ENCODE measurements at regions not wholly inside any gene's neighbourhood (a gene's known extent, or its start where the extent isn't known, plus 50 kb on each side); places are given as distances from the start of the nearest gene placed in this dataset.

DNA sequence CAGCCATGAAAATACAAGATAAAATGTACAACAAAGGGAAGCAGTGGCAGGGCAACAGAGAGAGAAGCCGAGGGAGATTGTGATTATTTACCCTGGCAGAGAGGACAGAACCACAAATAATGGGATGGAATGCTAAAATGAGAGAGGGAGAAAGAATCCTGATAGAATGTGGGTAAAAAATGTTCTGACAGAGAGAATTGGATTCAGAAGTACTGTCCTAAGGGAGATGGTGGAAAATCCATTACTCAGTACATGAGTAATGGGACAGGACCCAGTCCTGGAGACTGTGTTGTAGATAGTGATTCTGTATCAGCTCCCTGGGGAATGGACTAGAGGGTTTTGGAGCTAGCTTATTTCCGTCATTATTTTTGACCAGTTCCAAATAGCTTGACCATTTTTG, 831.5 kb downstream of the MAT2B start:
- DNase-seq (ENCODE audit: low spot score): no peak
- Histone ChIP-seq H3K4me3 (no peak overlapping the region), H3K27me3 (no peaks in the 10 kb centered on the region), H3K36me3 (replicated peaks; ENCODE audit: insufficient read depth, low read depth) (no peaks in the 10 kb centered on the region), H3K27ac (no peak overlapping the region), H3K4me2 (no peak overlapping the region), H3K79me2 (no peaks in the 10 kb centered on the region), H3K9me3 (ENCODE audit: low read depth) (no peaks in the 10 kb centered on the region), H3K9me2 (replicated peaks; ENCODE audit: insufficient read depth) (no peaks in the 10 kb centered on the region), H4K20me1 (ENCODE audit: insufficient read depth, poor library complexity, severe bottlenecking) (no peaks in the 10 kb centered on the region), H3K4me1 (ENCODE audit: insufficient read depth) (no peaks in the 10 kb centered on the region), H2AFZ (no peak overlapping the region)
- TF ChIP-seq EZH2phosphoT487 (IDR thresholded peaks at IDR 0.05; ENCODE audit: low read depth, severe bottlenecking, unreplicated experiment) (no peak), EZH2 (IDR thresholded peaks at IDR 0.05; ENCODE audit: borderline replicate concordance) (no peak)
- TF ChIP-seq, protein P1, sequence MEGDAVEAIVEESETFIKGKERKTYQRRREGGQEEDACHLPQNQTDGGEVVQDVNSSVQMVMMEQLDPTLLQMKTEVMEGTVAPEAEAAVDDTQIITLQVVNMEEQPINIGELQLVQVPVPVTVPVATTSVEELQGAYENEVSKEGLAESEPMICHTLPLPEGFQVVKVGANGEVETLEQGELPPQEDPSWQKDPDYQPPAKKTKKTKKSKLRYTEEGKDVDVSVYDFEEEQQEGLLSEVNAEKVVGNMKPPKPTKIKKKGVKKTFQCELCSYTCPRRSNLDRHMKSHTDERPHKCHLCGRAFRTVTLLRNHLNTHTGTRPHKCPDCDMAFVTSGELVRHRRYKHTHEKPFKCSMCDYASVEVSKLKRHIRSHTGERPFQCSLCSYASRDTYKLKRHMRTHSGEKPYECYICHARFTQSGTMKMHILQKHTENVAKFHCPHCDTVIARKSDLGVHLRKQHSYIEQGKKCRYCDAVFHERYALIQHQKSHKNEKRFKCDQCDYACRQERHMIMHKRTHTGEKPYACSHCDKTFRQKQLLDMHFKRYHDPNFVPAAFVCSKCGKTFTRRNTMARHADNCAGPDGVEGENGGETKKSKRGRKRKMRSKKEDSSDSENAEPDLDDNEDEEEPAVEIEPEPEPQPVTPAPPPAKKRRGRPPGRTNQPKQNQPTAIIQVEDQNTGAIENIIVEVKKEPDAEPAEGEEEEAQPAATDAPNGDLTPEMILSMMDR (IDR thresholded peaks at IDR 0.05; ENCODE audit: poor library complexity): no peak
- WGBS (ENCODE audit: low lambda C conversion rate, missing lambda C conversion rate): 74% methylated on average over 2 of the region's 2 CpGs

DNA sequence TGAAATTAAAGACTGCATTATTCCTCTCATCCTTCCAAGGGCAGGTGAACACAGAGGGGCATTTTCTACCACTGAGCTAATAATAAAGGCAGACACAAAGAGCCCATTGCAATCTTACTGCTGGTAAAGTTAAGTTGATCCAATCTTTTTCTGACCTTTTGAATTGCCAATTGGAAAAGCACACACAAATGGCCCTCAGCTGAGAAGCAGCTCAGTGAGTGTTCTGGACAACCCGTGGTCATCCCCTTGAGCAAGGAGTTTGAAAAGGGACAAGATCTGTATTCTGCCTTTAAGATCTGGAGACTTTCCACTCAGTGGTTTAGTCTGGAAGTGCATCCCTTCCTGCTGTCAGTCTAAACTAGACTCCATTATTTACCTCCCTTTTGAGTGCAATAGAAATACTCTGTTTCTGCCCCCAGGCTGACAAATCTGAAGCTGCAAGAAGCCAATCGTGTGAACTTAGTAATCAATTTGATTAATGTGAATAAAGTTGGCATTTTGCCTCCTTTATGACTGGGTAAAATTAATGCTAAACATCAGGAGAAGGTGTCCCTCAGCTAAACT, 835.7 kb downstream of the MAT2B start:
- Histone ChIP-seq H3K79me2 (no peaks in the 10 kb centered on the region), H3K9me3 (ENCODE audit: low read depth) (no peaks in the 10 kb centered on the region), H2AFZ (no peak overlapping the region), H3K27me3 (no peaks in the 10 kb centered on the region), H3K9me2 (replicated peaks; ENCODE audit: insufficient read depth) (no peaks in the 10 kb centered on the region), H3K4me2 (no peak overlapping the region), H3K36me3 (replicated peaks; ENCODE audit: insufficient read depth, low read depth) (no peaks in the 10 kb centered on the region), H3K27ac (no peak overlapping the region), H4K20me1 (ENCODE audit: insufficient read depth, poor library complexity, severe bottlenecking) (no peaks in the 10 kb centered on the region), H3K4me3 (no peak overlapping the region), H3K4me1 (ENCODE audit: insufficient read depth) (no peaks in the 10 kb centered on the region)
- DNase-seq (ENCODE audit: low spot score): no peak
- 56% methylated on average over 2 of the region's 2 CpGs for WGBS (ENCODE audit: low lambda C conversion rate, missing lambda C conversion rate)
- TF ChIP-seq EZH2 (IDR thresholded peaks at IDR 0.05; ENCODE audit: borderline replicate concordance) (no peak), EZH2phosphoT487 (IDR thresholded peaks at IDR 0.05; ENCODE audit: low read depth, severe bottlenecking, unreplicated experiment) (no peak)
- TF ChIP-seq, protein P1 (IDR thresholded peaks at IDR 0.05; ENCODE audit: poor library complexity): no peak

DNA sequence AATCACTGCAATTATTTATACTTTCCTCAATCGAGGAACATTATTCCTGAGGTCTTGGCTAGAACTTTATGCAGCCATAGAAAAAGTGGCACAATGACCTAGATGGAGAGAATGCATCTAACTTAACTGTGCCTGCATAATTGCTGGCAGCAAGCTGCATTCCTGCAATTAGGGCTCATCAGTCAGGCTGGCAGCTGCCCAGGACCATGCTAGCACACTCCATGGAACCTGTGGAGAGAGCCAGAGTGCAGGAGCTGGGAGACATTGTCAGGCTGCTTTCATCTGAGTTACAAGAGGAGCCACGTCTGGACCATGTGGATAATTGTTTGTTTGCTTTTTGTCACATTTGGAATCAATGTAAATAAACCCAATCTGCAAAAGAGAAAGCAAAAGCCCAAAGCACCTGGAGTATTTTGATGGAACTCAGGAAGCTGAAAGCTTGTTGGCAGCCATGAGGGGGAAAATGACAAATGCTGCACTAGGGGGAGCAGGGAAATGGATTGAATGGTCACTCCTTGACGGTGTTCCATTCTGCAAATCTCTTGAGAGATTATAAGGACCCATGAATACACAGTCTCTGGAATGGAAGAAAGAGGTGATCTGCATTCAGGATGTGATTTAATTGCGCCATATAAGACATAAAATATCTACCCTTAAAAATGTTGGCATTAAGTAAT, 839.9 kb downstream of the MAT2B start:
- no peak for DNase-seq (ENCODE audit: low spot score)
- no peak overlapping the region for H2AFZ ChIP-seq

More for the DNA sequence above, 839.9 kb downstream of the MAT2B start:
- no peaks in the 10 kb centered on the region for H3K27me3 ChIP-seq
- H3K4me1 ChIP-seq (ENCODE audit: insufficient read depth): no peaks in the 10 kb centered on the region
- TF ChIP-seq, protein P1 (IDR thresholded peaks at IDR 0.05; ENCODE audit: poor library complexity): no peak
- TF ChIP-seq EZH2phosphoT487 (IDR thresholded peaks at IDR 0.05; ENCODE audit: low read depth, severe bottlenecking, unreplicated experiment) (no peak), EZH2 (IDR thresholded peaks at IDR 0.05; ENCODE audit: borderline replicate concordance) (no peak)
- no peaks in the 10 kb centered on the region for H4K20me1 ChIP-seq (ENCODE audit: insufficient read depth, poor library complexity, severe bottlenecking)
- 56% methylated on average over 4 of the region's 4 CpGs for WGBS (ENCODE audit: low lambda C conversion rate, missing lambda C conversion rate)
- H3K9me2 ChIP-seq (replicated peaks; ENCODE audit: insufficient read depth): no peaks in the 10 kb centered on the region
- H3K4me2 ChIP-seq: no peak overlapping the region
- H3K79me2 ChIP-seq: no peaks in the 10 kb centered on the region
- no peak overlapping the region for H3K4me3 ChIP-seq
- no peaks in the 10 kb centered on the region for H3K9me3 ChIP-seq (ENCODE audit: low read depth)
- no peak overlapping the region for H3K27ac ChIP-seq
- no peaks in the 10 kb centered on the region for H3K36me3 ChIP-seq (replicated peaks; ENCODE audit: insufficient read depth, low read depth)

All from hepatocyte (in vitro differentiated cells).